Loucy (cell line): ENCODE measurements at regions not wholly inside any gene's neighbourhood (a gene's known extent, or its start where the extent isn't known, plus 50 kb on each side); places are given as distances from the start of the nearest gene placed in this dataset.

Source experiments
- EZH2phosphoT487 ChIP-seq: fragments of 200-600 bp; IDR thresholded peaks from 2 replicates; pipeline ENCODE4 v1.6.1; 2018; ENCODE audit warnings: antibody characterized with exemption, mild to moderate bottlenecking, moderate library complexity, borderline replicate concordance
- TF ChIP-seq, protein P1 (sequence below): fragments of 200-600 bp; sonication (generic); conservative IDR thresholded peaks from 2 replicates; pipeline ENCODE4 v1.5.1; 2014; ENCODE audit warnings: mild to moderate bottlenecking, antibody characterized with exemption, low read length

DNA sequence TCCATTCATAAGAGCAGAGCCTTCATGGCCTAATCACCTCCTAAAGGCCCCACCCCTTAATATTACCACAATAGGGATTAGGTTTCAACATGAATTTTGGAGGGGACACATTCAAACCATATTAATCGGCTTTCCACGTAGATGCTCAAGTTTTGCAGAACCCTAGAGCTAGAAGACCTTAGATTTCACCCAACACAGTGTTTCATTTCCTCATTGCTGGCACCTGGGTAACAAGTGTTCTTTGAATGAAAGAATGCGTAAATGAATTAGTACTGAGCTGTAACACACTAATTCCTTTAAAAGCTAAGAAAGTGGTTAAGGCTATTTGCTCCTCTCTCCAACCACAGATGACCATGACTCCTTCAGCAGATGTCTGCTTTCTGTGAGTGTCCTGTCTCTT lies 252.5 kb downstream of the SMAD2 start:
- TF ChIP-seq, protein P1, sequence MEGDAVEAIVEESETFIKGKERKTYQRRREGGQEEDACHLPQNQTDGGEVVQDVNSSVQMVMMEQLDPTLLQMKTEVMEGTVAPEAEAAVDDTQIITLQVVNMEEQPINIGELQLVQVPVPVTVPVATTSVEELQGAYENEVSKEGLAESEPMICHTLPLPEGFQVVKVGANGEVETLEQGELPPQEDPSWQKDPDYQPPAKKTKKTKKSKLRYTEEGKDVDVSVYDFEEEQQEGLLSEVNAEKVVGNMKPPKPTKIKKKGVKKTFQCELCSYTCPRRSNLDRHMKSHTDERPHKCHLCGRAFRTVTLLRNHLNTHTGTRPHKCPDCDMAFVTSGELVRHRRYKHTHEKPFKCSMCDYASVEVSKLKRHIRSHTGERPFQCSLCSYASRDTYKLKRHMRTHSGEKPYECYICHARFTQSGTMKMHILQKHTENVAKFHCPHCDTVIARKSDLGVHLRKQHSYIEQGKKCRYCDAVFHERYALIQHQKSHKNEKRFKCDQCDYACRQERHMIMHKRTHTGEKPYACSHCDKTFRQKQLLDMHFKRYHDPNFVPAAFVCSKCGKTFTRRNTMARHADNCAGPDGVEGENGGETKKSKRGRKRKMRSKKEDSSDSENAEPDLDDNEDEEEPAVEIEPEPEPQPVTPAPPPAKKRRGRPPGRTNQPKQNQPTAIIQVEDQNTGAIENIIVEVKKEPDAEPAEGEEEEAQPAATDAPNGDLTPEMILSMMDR, result no peak
- TF ChIP-seq EZH2phosphoT487, result no peak
